Erythroblast (primary cell): ENCODE measurements at regions not wholly inside any gene's neighbourhood (a gene's known extent, or its start where the extent isn't known, plus 50 kb on each side); places are given as distances from the start of the nearest gene placed in this dataset.

Experiments
- GATA1 ChIP-seq: IDR thresholded peaks from 2 replicates; pipeline ENCODE4 v1.6.1; 2011; ENCODE audit warnings: low read depth, mild to moderate bottlenecking, control low read depth, low read length, moderate library complexity
- POLR2A ChIP-seq: IDR thresholded peaks from 2 replicates; pipeline ENCODE4 v1.6.1; 2011; ENCODE audit warnings: mild to moderate bottlenecking, low read length

DNA sequence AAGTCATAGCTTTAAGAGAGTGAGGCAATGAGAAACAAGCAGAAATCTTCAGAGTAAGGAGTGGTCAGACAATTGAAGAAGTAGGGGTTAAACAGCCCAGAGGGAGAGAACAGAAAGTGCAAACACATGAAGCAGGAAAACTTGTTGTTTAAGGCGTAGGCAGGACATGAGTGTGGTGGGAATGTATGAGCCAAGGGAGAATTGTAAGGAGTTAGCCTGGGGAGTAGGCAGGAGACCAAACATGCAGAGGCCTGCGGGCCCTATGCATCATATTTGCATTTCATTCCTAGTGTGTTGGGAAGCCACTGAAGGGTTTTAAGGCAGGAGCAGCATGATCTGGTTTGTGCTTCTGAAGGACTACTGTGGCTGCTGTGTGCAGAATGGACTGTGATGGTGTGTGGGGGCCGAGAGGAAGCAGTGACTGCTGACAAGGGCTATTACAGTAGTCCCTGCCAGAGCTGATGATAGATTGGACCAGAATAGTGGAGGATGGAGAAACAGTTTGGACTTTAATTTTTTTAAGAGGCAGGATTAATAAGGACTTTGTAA is 179.9 kb upstream of the C11orf87 start:
- TF ChIP-seq POLR2A (no peak), GATA1 (no peak)
